Activated CD8-positive, alpha-beta T cell treated with anti-CD3 and anti-CD28 coated beads for 36 hours (primary cell): ENCODE measurements at regions not wholly inside any gene's neighbourhood (a gene's known extent, or its start where the extent isn't known, plus 50 kb on each side); places are given as distances from the start of the nearest gene placed in this dataset.

Experiments
- ATAC-seq: fragments of 200-7000 bp; cut with Tn5 transposase; one replicate; pipeline ENCODE4 v1.10.0; 2021; ENCODE audit warnings: mild to moderate bottlenecking, moderate library complexity
- CTCF ChIA-PET: fragments of 350-600 bp; sonication (Branson Sonifier 250); formaldehyde crosslinking; loops from one replicate; lab custom pipeline; 2021; ENCODE audit warnings: antibody characterized with exemption; lab: Charles Lee
- POLR2A ChIA-PET: fragments of 350-600 bp; sonication (Branson Sonifier 250); formaldehyde crosslinking; loops from one replicate; lab custom pipeline; 2021; ENCODE audit warnings: antibody characterized with exemption; lab: Charles Lee
- DNase-seq: peaks from one replicate; pipeline ENCODE4 v3.0.0-alpha.2; 2020
- H3K27ac Mint-ChIP-seq: one replicate; pipeline ENCODE4 v1.8.0; 2021; ENCODE audit warnings: mild to moderate bottlenecking, mixed read lengths
- H3K27me3 Mint-ChIP-seq: one replicate; pipeline ENCODE4 v1.8.0; 2021; ENCODE audit warnings: mixed read lengths
- H3K36me3 Mint-ChIP-seq: one replicate; pipeline ENCODE4 v1.8.0; 2021; ENCODE audit warnings: low read depth, mixed read lengths
- H3K4me1 Mint-ChIP-seq: one replicate; pipeline ENCODE4 v1.8.0; 2021; ENCODE audit warnings: low read depth, mixed read lengths
- H3K4me3 Mint-ChIP-seq: one replicate; pipeline ENCODE4 v1.8.0; 2021; ENCODE audit warnings: mild to moderate bottlenecking, moderate library complexity, mixed read lengths
- H3K9me3 Mint-ChIP-seq: one replicate; pipeline ENCODE4 v1.8.0; 2021; ENCODE audit warnings: mixed read lengths
- intact Hi-C: fragments of 100-400 bp; cut with micrococcal nuclease; formaldehyde crosslinking; loops from one replicate; pipeline ENCODE4 v1.10.0; 2022
- TF ChIP-seq, protein P1 (sequence below): fragments of 200-600 bp; IDR thresholded peaks from one replicate; pipeline ENCODE4 v1.8.0; 2022; ENCODE audit warnings: antibody characterized with exemption, mild to moderate bottlenecking

DNA sequence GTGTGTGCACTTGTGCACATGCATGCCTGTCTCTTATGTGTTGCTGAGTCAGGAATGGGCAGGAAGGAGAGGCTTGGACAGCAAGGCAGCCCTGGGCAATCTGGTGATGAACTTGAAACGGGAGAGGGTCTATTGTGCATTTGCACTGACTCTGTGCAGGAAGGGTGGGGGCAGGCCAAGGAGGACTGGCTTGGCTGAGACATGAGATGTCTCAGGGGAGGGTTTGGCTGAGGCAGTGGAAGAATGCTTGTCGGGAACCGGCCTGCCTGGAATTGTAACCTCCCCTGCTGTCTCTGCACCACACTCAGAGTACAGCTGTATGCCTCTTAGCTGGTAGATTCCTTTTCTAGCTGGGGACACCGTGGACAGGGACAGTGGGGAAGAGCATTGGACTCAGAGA is 176.1 kb upstream of the TNP1 start:
- CTCF ChIA-PET: no interaction called here
- H3K9me3 Mint-ChIP-seq: no peaks in the 10 kb centered on the region
- no peaks in the 10 kb centered on the region for H3K4me1 Mint-ChIP-seq
- H3K4me3 Mint-ChIP-seq: no peak overlapping the region
- POLR2A ChIA-PET: no interaction called here
- TF ChIP-seq, protein P1, sequence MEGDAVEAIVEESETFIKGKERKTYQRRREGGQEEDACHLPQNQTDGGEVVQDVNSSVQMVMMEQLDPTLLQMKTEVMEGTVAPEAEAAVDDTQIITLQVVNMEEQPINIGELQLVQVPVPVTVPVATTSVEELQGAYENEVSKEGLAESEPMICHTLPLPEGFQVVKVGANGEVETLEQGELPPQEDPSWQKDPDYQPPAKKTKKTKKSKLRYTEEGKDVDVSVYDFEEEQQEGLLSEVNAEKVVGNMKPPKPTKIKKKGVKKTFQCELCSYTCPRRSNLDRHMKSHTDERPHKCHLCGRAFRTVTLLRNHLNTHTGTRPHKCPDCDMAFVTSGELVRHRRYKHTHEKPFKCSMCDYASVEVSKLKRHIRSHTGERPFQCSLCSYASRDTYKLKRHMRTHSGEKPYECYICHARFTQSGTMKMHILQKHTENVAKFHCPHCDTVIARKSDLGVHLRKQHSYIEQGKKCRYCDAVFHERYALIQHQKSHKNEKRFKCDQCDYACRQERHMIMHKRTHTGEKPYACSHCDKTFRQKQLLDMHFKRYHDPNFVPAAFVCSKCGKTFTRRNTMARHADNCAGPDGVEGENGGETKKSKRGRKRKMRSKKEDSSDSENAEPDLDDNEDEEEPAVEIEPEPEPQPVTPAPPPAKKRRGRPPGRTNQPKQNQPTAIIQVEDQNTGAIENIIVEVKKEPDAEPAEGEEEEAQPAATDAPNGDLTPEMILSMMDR: no peak
- DNase-seq: no peak
- no peaks in the 10 kb centered on the region for H3K27me3 Mint-ChIP-seq
- intact Hi-C loops: no loop called here
- H3K36me3 Mint-ChIP-seq: no peaks in the 10 kb centered on the region
- ATAC-seq: no peak
- no peak overlapping the region for H3K27ac Mint-ChIP-seq

DNA sequence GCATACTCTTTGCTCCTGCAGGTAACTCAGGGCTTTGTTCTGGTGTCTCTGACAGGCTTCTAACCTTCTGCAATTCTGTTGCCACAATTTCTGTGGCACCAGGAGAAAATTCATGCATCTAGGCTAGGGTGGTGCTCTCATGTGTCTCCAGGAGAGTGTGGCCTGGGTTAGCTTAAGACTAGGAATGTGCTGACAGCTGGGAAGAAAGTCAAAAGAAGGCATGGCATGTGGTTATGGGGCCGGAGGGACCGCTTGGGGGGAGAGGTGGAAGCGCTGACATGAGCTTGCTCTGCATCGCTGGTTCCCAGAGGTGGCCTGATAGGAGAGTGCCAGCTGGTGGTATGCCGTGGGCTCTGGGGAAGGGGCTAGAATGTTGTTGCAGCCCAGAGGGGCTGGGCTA is 173.3 kb upstream of the TNP1 start:
- no peak for DNase-seq
- TF ChIP-seq, protein P1: no peak
- peaks cover 4% of the 10 kb centered on the region for H3K27me3 Mint-ChIP-seq
- ChIA-PET CTCF (no interaction called here), POLR2A (no interaction called here)
- no peaks in the 10 kb centered on the region for H3K9me3 Mint-ChIP-seq
- H3K4me3 Mint-ChIP-seq: no peak overlapping the region
- ATAC-seq: no peak
- intact Hi-C loops: no loop called here
- H3K4me1 Mint-ChIP-seq: no peaks in the 10 kb centered on the region
- no peaks in the 10 kb centered on the region for H3K36me3 Mint-ChIP-seq
- H3K27ac Mint-ChIP-seq: no peak overlapping the region

DNA sequence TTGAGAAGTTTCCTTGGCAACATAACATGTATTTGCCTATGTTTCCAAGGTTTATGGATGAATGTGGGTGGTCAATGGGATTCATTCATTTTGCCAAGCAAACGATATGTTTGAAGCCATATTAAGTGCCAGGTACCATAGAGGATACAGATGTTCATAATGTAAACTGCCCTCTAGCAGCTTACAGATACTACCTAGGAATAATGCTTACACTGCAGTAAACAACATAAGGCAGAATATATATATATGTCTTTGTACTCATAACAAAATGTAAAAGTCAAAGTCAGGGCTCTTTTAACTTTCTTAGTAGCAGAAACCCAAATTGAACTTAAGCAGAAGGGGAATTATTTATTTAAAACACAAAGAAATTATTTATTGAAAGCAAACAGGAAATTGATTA is 171.6 kb upstream of the TNP1 start:
- DNase-seq (no peak), ATAC-seq (no peak)
- TF ChIP-seq, protein P1: no peak
- H3K4me3 Mint-ChIP-seq: no peak overlapping the region
- H3K9me3 Mint-ChIP-seq: no peaks in the 10 kb centered on the region
- H3K27ac Mint-ChIP-seq: no peak overlapping the region
- ChIA-PET POLR2A (no interaction called here), CTCF (no interaction called here)
- no peaks in the 10 kb centered on the region for H3K36me3 Mint-ChIP-seq
- intact Hi-C loops: no loop called here
- H3K4me1 Mint-ChIP-seq: no peaks in the 10 kb centered on the region
- peaks cover 4% of the 10 kb centered on the region for H3K27me3 Mint-ChIP-seq

DNA sequence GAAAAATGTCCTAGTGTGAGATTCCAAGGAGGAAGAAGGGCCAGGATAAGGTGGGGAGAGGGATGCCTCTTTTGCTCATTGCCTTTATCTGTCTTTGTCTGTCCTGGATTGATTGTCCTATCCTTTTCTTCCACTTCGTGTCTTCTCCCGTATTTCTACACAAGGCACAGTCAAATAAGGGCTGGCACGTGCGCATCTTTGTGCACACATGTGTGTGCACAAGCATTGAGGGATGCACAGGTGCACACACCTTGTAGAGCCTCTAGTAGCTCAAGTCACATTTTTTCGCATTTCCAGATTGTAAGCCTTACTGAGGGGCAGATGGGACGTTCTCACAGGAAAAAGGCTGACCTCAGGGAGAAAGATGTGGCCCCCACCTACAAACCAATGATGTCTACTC is 170.2 kb upstream of the TNP1 start:
- Mint-ChIP-seq H3K27ac (no peak overlapping the region), H3K36me3 (no peaks in the 10 kb centered on the region), H3K4me1 (no peaks in the 10 kb centered on the region), H3K9me3 (no peaks in the 10 kb centered on the region), H3K27me3 (peaks cover 4% of the 10 kb centered on the region), H3K4me3 (no peak overlapping the region)
- ChIA-PET POLR2A (no interaction called here), CTCF (interaction anchor here (1.2 kb wide), 1 partner anchor 14 kb away, joined by 3 read pairs; no protein-coding TSS in a partner anchor)
- TF ChIP-seq, protein P1: no peak
- ATAC-seq (no peak), DNase-seq (no peak)
- intact Hi-C loops: no loop called here

DNA sequence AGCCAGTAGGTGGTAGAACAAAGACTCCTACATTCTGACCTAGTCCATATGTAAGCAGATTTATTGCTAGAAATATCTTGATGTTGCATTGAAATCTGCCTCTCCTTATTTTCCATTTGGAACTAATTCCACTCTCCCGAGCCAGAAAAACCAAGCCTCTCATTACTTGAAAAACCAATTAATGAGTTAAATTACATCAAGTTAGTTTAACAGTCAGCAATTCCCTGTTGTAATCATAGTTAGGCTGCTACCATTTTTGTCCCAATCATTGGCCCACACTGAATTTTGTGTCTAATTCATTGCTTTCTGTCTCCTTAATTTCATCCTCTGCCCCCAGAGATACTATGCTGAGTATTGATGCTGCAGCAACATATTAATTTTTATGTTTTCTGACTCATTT is 168.3 kb upstream of the TNP1 start:
- TF ChIP-seq, protein P1: no peak
- CTCF ChIA-PET: no interaction called here
- POLR2A ChIA-PET: no interaction called here
- Mint-ChIP-seq H3K4me3 (no peak overlapping the region), H3K27ac (no peak overlapping the region), H3K9me3 (no peaks in the 10 kb centered on the region), H3K4me1 (no peaks in the 10 kb centered on the region), H3K27me3 (peaks cover 4% of the 10 kb centered on the region), H3K36me3 (no peaks in the 10 kb centered on the region)
- intact Hi-C loops: no loop called here
- no peak for ATAC-seq
- DNase-seq: no peak
